ENCODE measurements at regions not wholly inside any gene's neighbourhood (a gene's known extent, or its start where the extent isn't known, plus 50 kb on each side); places are given as distances from the start of the nearest gene placed in this dataset.

DNA sequence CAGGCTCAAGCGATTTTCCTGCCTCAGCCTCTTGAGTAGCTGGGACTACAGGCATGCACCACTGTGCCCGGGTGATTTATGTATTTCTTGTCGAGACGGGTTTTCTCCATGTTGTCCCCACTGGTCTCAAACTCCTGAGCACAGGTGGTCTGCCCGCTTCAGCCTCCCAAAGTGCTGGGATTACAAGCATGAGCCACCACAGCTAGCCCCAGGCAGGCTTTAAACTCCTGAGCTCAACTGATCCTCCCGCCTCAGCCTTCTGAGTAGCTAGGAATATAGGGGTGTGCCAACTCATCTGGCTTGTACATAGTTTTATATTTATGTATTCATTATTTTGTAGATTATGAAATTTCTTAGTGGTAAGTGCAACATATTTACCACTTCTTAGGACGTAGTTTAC, 198.8 kb upstream of the MCTP2 start:
- TF ChIP-seq, protein P1, sequence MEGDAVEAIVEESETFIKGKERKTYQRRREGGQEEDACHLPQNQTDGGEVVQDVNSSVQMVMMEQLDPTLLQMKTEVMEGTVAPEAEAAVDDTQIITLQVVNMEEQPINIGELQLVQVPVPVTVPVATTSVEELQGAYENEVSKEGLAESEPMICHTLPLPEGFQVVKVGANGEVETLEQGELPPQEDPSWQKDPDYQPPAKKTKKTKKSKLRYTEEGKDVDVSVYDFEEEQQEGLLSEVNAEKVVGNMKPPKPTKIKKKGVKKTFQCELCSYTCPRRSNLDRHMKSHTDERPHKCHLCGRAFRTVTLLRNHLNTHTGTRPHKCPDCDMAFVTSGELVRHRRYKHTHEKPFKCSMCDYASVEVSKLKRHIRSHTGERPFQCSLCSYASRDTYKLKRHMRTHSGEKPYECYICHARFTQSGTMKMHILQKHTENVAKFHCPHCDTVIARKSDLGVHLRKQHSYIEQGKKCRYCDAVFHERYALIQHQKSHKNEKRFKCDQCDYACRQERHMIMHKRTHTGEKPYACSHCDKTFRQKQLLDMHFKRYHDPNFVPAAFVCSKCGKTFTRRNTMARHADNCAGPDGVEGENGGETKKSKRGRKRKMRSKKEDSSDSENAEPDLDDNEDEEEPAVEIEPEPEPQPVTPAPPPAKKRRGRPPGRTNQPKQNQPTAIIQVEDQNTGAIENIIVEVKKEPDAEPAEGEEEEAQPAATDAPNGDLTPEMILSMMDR (IDR thresholded peaks at IDR 0.05 in 8 of 11, conservative IDR thresholded peaks at IDR 0.05 in 3 of 11) = no peak
- no peak for TF ChIP-seq POLR2AphosphoS5 (IDR thresholded peaks at IDR 0.05)

Measured in spleen (tissue), 7 donors.